GM21390 (cell line): ENCODE measurements at regions not wholly inside any gene's neighbourhood (a gene's known extent, or its start where the extent isn't known, plus 50 kb on each side); places are given as distances from the start of the nearest gene placed in this dataset.
"Not testable (repeated sequence)": the region's sequence is repeated elsewhere in the genome, so short reads cannot be mapped to it uniquely, and the experiment has no call there.

Experiments used
- ATAC-seq: cut with Tn5 transposase; IDR thresholded peaks from one replicate; pipeline ENCODE4 v1.9.1; 2021; ENCODE audit not compliant: unreplicated experiment

- ATAC-seq: no peak
Observed at GRCh38 chr13:73816702-73817101, 317.5 kb downstream of the KLF12 start.

DNA sequence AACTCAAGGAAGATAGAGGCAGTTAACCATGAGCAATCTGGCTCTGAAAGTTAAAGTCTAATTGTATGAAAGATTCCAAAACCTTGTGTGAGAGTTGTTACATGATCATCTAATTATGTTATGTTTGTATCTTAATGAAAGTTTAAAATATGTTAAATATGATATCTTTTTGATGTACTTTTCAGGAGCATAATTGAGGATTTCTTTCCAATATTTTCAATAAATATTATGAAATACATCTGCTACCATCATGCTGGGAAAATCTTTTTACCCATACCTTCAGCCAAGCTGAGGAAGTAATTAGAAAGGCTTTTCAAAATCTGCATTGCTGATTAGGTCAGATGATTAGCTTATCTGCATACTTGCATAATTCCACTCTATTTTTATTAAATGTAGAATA is 318.4 kb downstream of the KLF12 start:
- no peak for ATAC-seq

DNA sequence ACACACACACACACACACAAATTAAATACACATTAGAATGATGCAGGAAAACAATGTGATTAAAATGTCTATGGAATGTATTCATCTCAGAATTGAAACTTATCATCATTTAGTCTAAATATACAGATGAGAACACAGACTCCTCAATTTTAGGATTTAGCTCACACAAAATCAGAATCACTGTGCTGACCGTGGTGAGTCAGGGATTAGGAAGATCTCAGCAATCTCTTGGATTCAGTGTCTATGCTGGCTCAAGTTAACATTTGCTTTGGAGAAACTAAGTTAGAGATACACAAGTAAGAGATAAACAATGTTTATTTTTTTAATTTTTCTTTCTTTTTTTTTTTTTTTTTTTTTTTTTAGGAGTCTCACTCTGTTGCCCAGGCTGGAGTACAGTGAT is 323.6 kb downstream of the KLF12 start:
- no peak for ATAC-seq

GRCh38 chr13:73809561-73809960 is 324.6 kb downstream of the KLF12 start:
- ATAC-seq: no peak

- ATAC-seq: no peak
Observed at GRCh38 chr13:73808318-73808717, 325.9 kb downstream of the KLF12 start.

- ATAC-seq: not testable (repeated sequence)
Observed at GRCh38 chr13:73805326-73805958, 328.8 kb downstream of the KLF12 start.

DNA sequence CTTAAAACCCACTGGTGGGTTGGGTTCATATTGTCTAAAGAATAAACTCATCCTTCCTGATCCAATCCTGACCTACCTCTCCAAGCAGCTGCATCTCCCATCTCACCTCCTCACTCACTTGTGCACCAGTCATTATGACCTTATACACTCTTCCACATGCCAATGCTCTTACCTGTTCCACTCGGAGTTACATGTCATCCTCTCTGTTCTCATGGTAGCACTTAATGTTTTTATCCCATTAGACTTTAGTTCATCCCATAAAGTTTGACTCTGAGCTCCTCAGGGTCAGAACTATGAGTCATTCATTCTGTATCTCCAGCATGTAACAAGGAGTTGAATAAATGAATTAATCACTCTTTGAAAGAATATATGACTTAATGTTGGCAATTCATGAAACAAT is 330.2 kb downstream of the KLF12 start:
- no peak for ATAC-seq

DNA sequence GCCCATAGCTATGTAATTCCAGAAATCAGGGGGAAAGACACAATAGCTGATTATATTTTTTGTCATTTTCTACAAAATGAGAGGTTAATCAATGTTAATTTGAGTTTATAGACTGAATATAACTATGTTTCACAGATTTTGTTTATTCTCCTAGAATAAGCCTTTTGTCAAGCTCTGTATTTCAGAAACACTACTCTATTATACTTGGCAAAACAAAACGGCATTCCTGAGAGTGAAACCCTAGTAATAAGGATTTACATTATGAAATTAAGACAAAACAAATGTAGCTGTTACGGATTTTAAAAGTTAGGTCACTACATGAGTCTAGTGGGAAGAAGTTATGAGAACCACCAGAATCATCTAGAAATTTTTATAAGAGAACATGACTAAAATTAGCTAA is 334.2 kb downstream of the KLF12 start:
- ATAC-seq: no peak

DNA sequence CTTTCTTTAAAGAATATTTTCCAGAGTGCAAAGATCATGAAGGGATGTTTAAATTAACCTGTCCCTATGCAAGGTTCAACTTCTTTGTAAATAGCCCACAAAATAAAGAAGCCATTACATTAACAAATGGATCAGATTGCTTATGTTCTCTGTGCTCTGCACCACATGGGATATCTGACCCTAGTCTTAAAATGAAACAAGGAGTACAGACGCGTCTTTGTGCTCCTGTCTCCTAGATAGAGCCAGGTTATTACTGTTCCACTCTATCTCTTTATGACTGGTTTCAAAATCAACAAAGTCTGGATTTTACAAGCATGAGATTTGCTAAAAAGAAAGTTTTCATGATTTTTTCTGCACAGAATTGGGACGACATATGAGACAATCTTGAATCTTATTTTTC is 339.4 kb downstream of the KLF12 start:
- ATAC-seq: no peak

DNA sequence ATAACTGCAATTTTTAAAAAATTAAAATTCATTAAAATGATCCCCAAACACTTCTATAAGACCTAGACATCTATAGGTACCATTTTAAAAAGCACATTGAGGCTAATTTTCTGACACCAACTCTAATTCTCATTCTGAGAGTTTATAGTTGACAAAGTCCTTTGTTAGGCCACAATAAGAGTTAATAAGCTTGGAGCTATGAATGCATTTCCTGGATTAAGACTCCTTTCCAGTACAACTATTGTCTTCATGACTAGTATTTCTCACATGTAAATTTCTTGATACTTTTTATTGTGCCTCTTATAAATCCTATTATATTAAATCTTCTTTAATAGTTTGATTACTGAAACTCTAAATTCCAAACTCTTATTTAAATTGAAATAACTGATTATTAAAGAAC is 340.8 kb downstream of the KLF12 start:
- ATAC-seq: no peak

DNA sequence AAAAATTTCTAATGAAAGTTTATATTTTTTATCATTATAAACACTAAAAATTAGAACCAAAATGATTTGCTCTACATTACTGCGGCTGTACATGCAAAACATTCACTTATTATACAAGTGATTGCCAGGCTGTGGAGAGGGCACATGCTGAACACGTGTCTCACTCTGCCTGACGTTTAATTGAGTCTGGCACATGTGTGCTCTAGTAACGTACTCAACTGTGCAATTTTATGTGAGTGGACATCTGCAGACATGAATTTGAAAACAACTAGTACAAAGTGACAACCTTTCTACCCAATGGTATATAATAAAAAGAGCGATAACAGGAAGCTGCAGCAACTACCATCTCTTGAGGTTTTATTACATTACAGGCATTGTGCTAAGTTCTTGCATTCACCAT is 341.4 kb downstream of the KLF12 start:
- no peak for ATAC-seq

- no peak for ATAC-seq
Observed at GRCh38 chr13:73782450-73783449, 351.5 kb downstream of the KLF12 start.

DNA sequence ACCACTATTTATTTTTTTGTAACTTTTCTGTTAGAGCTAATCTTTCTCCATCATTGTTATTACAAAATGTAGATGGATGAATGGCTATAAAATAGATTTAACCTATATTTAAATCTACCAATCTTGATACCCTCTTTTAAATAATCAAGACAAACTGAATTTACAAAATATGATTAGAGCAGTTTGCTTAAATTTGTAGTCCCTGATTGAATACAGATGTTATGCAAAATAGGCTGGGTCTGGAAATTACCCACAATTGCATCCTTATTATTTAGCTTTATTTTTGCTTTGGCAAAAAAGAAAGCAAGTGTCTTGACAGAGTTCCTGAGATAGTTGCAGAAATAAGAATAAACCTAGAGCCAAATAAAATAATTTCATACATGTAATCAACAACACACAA is 352.8 kb downstream of the KLF12 start:
- no peak for ATAC-seq

- ATAC-seq: no peak
Observed at GRCh38 chr13:73779881-73780280, 354.3 kb downstream of the KLF12 start.

- ATAC-seq: no peak
Observed at GRCh38 chr13:73778242-73778864, 355.9 kb downstream of the KLF12 start.

DNA sequence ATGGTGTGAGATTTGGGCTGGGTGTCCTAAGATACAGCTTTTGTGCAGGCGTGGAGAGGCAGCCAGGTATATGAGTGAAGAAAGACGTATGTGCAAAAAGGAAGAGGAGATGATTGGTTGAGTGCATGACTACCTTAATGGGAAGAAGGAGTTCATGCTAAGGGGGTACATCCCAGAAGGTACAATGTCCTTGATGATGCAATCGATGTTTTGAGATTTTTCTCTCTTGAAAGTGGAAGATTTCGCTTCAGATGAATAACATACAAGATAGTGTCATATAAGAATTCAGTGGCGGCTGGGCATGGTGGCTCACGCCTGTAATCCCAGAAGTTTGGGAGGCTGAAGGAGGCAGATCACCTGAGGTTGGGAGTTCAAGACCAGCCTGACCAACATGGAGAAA is 357.1 kb downstream of the KLF12 start:
- no peak for ATAC-seq

GRCh38 chr13:73776151-73776785 is 357.9 kb downstream of the KLF12 start:
- no peak for ATAC-seq

- no peak for ATAC-seq
Observed at GRCh38 chr13:73773168-73773549, 361.0 kb downstream of the KLF12 start.

DNA sequence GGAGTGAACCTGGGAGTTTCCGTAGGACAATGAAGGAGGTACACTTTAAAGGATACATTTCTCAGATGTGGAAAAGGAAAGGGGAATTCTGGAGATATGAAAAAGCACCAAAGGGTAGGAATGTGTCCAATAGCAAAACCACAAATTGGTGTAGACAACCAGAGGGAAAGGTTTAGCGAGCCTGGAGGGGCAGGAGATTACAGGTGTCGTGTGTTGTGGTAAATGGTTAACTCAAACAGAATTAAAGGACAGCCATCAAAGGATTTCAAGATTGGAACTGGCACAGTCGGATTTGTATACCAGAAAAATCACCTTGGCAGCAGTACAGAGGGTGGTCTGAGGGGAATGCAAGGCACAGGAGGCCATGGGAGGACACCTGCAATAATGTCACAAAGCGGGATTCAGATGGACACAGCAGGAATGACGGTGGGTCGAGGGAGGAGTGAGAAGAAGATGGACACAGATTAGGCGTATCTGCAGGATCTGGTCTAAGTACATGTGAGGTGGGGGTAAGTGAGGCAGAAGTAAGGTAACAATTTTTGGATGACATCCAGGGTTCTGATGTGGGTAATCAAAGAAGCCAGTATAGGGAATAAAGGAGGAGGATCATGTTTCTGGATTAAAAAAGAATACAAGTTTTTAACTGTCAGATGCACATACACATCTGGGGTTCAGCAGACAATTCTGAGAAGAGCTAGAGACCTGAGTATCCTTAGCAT is 361.6 kb downstream of the KLF12 start:
- ATAC-seq: no peak

- no peak for ATAC-seq
Observed at GRCh38 chr13:73767747-73768315, 366.4 kb downstream of the KLF12 start.
